GM23338 (cell line): ENCODE measurements at regions not wholly inside any gene's neighbourhood (a gene's known extent, or its start where the extent isn't known, plus 50 kb on each side); places are given as distances from the start of the nearest gene placed in this dataset.

ENCODE experiments used
- CTCF ChIP-seq, 2 experiments: fragments of 200-600 bp in 1 of 2; sonication (generic) in 1 of 2; conservative IDR thresholded peaks; 2 replicates each; pipeline versions ENCODE4 v1.5.1 to v1.6.1; 2016 to 2017; ENCODE audit warnings: antibody characterized with exemption in 2 of 2, low read depth in 2 of 2, mild to moderate bottlenecking in 2 of 2, moderate library complexity in 1 of 2
- EZH2 ChIP-seq: fragments of 200-600 bp; sonication (generic); IDR thresholded peaks from one replicate; pipeline ENCODE4 v1.8.0; 2017; ENCODE audit warnings: antibody characterized with exemption, mild to moderate bottlenecking, low read depth; ENCODE audit not compliant: unreplicated experiment
- EZH2phosphoT487 ChIP-seq: fragments of 200-600 bp; sonication (generic); IDR thresholded peaks from one replicate; pipeline ENCODE4 v1.8.1; 2018; ENCODE audit warnings: antibody characterized with exemption; ENCODE audit not compliant: unreplicated experiment
- POLR2AphosphoS5 ChIP-seq: IDR thresholded peaks from 2 replicates; pipeline ENCODE4 v1.6.1; 2016; ENCODE audit warnings: antibody characterized with exemption, low read depth
- STAT1 ChIP-seq: IDR thresholded peaks from one replicate; pipeline ENCODE4 v1.6.1; 2016; ENCODE audit warnings: antibody characterized with exemption; ENCODE audit not compliant: unreplicated experiment
- TF ChIP-seq, protein P1 (sequence below): IDR thresholded peaks from one replicate; pipeline ENCODE4 v1.6.1; 2018; ENCODE audit warnings: antibody characterized with exemption; ENCODE audit not compliant: unreplicated experiment

- TF ChIP-seq CTCF (conservative IDR thresholded peaks at IDR 0.05; ENCODE audit: low read depth in 2 of 2) = no peak
- TF ChIP-seq, protein P1, sequence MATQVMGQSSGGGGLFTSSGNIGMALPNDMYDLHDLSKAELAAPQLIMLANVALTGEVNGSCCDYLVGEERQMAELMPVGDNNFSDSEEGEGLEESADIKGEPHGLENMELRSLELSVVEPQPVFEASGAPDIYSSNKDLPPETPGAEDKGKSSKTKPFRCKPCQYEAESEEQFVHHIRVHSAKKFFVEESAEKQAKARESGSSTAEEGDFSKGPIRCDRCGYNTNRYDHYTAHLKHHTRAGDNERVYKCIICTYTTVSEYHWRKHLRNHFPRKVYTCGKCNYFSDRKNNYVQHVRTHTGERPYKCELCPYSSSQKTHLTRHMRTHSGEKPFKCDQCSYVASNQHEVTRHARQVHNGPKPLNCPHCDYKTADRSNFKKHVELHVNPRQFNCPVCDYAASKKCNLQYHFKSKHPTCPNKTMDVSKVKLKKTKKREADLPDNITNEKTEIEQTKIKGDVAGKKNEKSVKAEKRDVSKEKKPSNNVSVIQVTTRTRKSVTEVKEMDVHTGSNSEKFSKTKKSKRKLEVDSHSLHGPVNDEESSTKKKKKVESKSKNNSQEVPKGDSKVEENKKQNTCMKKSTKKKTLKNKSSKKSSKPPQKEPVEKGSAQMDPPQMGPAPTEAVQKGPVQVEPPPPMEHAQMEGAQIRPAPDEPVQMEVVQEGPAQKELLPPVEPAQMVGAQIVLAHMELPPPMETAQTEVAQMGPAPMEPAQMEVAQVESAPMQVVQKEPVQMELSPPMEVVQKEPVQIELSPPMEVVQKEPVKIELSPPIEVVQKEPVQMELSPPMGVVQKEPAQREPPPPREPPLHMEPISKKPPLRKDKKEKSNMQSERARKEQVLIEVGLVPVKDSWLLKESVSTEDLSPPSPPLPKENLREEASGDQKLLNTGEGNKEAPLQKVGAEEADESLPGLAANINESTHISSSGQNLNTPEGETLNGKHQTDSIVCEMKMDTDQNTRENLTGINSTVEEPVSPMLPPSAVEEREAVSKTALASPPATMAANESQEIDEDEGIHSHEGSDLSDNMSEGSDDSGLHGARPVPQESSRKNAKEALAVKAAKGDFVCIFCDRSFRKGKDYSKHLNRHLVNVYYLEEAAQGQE = no peak
- no peak for TF ChIP-seq POLR2AphosphoS5
- no peak for TF ChIP-seq STAT1
- no peak for TF ChIP-seq EZH2phosphoT487
- TF ChIP-seq EZH2 = no peak
These were observed 335.0 kb upstream of the KYNU start for GRCh38 chr2:142542431-142542910.
